Liver (tissue), 7 donors: ENCODE measurements at regions not wholly inside any gene's neighbourhood (a gene's known extent, or its start where the extent isn't known, plus 50 kb on each side); places are given as distances from the start of the nearest gene placed in this dataset.

Experiments used
- DNase-seq: peaks from one replicate; pipeline ENCODE4 v3.0.0-alpha.2; 2017; ENCODE audit warnings: low spot score
- H3K27ac ChIP-seq, 2 donors: one replicate each; pipeline ENCODE4 v1.7.0; 2013; ENCODE audit warnings: inconsistent platforms in 2 of 2, low read length in 2 of 2, control low read depth in 1 of 2, low read depth in 1 of 2, mild to moderate bottlenecking in 1 of 2
- H3K27me3 ChIP-seq, 4 donors: one replicate each; pipeline versions ENCODE4 v1.6.1 to v1.7.0; 2013; ENCODE audit warnings: low read length in 3 of 4, inconsistent platforms in 1 of 4, mild to moderate bottlenecking in 1 of 4, moderate library complexity in 1 of 4; ENCODE audit not compliant: control insufficient read depth in 4 of 4, insufficient read depth in 4 of 4
- H3K36me3 ChIP-seq, 4 donors: one replicate each; pipeline versions ENCODE4 v1.6.1 to v1.7.0; 2013; ENCODE audit warnings: low read length in 3 of 4, mild to moderate bottlenecking in 3 of 4, low read depth in 1 of 4, moderate library complexity in 1 of 4; ENCODE audit not compliant: control insufficient read depth in 4 of 4, insufficient read depth in 3 of 4
- H3K4me1 ChIP-seq, 4 donors: one replicate each; pipeline versions ENCODE4 v1.6.1 to v1.7.0; 2013; ENCODE audit warnings: low read length in 3 of 4, mild to moderate bottlenecking in 3 of 4, moderate library complexity in 1 of 4; ENCODE audit not compliant: control insufficient read depth in 4 of 4, insufficient read depth in 4 of 4
- H3K4me3 ChIP-seq, 3 donors: one replicate each; pipeline versions ENCODE4 v1.6.1 to v1.7.0; 2013; ENCODE audit warnings: low read length in 3 of 3, control low read depth in 1 of 3, low read depth in 1 of 3, mild to moderate bottlenecking in 1 of 3
- H3K9ac ChIP-seq, 2 donors: one replicate each; pipeline ENCODE4 v1.7.0; 2013; ENCODE audit warnings: low read length in 2 of 2, mild to moderate bottlenecking in 2 of 2, moderate library complexity in 2 of 2, control low read depth in 1 of 2, low read depth in 1 of 2
- H3K9me3 ChIP-seq, 4 donors: one replicate each; pipeline versions ENCODE4 v1.6.1 to v1.7.0; 2013; ENCODE audit warnings: low read length in 3 of 4; ENCODE audit not compliant: control insufficient read depth in 4 of 4
- FOXA1 ChIP-seq: IDR thresholded peaks from 2 replicates; pipeline ENCODE4 v1.6.1; 2016; ENCODE audit warnings: antibody characterized with exemption
- FOXA2 ChIP-seq: IDR thresholded peaks from 2 replicates; pipeline ENCODE4 v1.6.1; 2016; ENCODE audit warnings: antibody characterized with exemption
- GABPA ChIP-seq, 2 donors: IDR thresholded peaks in 1 of 2; conservative IDR thresholded peaks in 1 of 2; 2 replicates each; pipeline ENCODE4 v1.6.1; 2016; ENCODE audit warnings: antibody characterized with exemption in 2 of 2, mild to moderate bottlenecking in 1 of 2, moderate library complexity in 1 of 2
- HNF4A ChIP-seq, 2 donors: conservative IDR thresholded peaks; 2 replicates each; pipeline ENCODE4 v1.6.1; 2016; ENCODE audit warnings: antibody characterized with exemption in 2 of 2, mild to moderate bottlenecking in 2 of 2
- HNF4G ChIP-seq: IDR thresholded peaks from 2 replicates; pipeline ENCODE4 v1.6.1; 2016; ENCODE audit warnings: antibody characterized with exemption
- JUND ChIP-seq, 2 donors: IDR thresholded peaks; 2 replicates each; pipeline ENCODE4 v1.6.1; 2016; ENCODE audit warnings: antibody characterized with exemption in 2 of 2
- NR2F2 ChIP-seq: IDR thresholded peaks from 2 replicates; pipeline ENCODE4 v1.6.1; 2016; ENCODE audit warnings: antibody characterized with exemption
- RXRA ChIP-seq, 2 donors: IDR thresholded peaks; 2 replicates each; pipeline ENCODE4 v1.6.1; 2017 to 2018; ENCODE audit warnings: antibody characterized with exemption in 2 of 2, mild to moderate bottlenecking in 1 of 2
- SP1 ChIP-seq: IDR thresholded peaks from 2 replicates; pipeline ENCODE4 v1.6.1; 2018; ENCODE audit warnings: antibody characterized with exemption, mild to moderate bottlenecking
- TAF1 ChIP-seq: conservative IDR thresholded peaks from 2 replicates; pipeline ENCODE4 v1.6.1; 2016; ENCODE audit warnings: antibody characterized with exemption, mild to moderate bottlenecking
- YY1 ChIP-seq: IDR thresholded peaks from 2 replicates; pipeline ENCODE4 v1.6.1; 2016; ENCODE audit warnings: antibody characterized with exemption, mild to moderate bottlenecking
- WGBS: extraction: QIAGEN DNeasy Blood & Tissue Kit; methylation state at CpG from one replicate; pipeline ENCODE4 v1.1.7; 2013; 5-methylcytosine and 5-hydroxymethylcytosine counted together
- TF ChIP-seq, protein P1 (sequence below): IDR thresholded peaks from 2 replicates; pipeline ENCODE4 v1.6.1; 2016; ENCODE audit warnings: antibody characterized with exemption, mild to moderate bottlenecking
- TF ChIP-seq, protein P2 (sequence below): IDR thresholded peaks from 2 replicates; pipeline ENCODE4 v1.6.1; 2016; ENCODE audit warnings: antibody characterized with exemption
- TF ChIP-seq, protein P3 (sequence below): IDR thresholded peaks from 2 replicates; pipeline ENCODE4 v1.6.1; 2016; ENCODE audit warnings: antibody characterized with exemption
- TF ChIP-seq, protein P4 (sequence below): IDR thresholded peaks from 2 replicates; pipeline ENCODE4 v1.6.1; 2016; ENCODE audit warnings: antibody characterized with exemption
- donor health status: healthy.
- donor health status: healthy.
- donor health status: healthy.
- donor health status: healthy.

DNA sequence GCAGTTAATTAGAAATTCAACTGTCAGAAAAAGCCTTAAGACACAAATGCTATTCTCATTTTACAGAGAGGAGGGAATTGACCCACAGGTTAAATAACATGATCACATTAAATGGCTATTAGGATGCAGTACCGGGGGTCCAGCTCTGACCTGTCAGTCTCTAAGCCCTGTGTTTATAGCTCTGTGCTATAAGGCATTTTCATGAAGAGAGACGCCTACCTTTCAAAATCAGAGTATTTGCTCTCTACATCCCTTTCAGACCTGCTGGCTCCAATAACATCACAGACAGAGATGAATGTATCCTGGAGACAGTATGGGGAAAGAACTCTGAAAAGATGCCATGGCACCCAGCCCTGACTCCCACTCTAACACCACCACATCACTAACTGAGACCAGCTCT lies 189.9 kb upstream of the PRSS58 start:
- Histone ChIP-seq H3K9ac (no peak overlapping the region), H3K4me3 (no peak overlapping the region), H3K36me3 (no peaks in the 10 kb centered on the region), H3K9me3 (no peaks in the 10 kb centered on the region), H3K27me3 (no peaks in the 10 kb centered on the region), H3K27ac (no peak overlapping the region), H3K4me1 (no peaks in the 10 kb centered on the region)
- no peak for DNase-seq
- WGBS = 62% methylated on average over 2 of the region's 2 CpGs
- TF ChIP-seq HNF4G (no peak), RXRA (IDR thresholded peaks at IDR 0.05) (no peak), GABPA (IDR thresholded peaks at IDR 0.05 in 1 of 2, conservative IDR thresholded peaks at IDR 0.05 in 1 of 2) (no peak), NR2F2 (no peak), FOXA1 (no peak), YY1 (no peak), TAF1 (no peak), FOXA2 (no peak), JUND (IDR thresholded peaks at IDR 0.05) (no peak)
- TF ChIP-seq, protein P1, sequence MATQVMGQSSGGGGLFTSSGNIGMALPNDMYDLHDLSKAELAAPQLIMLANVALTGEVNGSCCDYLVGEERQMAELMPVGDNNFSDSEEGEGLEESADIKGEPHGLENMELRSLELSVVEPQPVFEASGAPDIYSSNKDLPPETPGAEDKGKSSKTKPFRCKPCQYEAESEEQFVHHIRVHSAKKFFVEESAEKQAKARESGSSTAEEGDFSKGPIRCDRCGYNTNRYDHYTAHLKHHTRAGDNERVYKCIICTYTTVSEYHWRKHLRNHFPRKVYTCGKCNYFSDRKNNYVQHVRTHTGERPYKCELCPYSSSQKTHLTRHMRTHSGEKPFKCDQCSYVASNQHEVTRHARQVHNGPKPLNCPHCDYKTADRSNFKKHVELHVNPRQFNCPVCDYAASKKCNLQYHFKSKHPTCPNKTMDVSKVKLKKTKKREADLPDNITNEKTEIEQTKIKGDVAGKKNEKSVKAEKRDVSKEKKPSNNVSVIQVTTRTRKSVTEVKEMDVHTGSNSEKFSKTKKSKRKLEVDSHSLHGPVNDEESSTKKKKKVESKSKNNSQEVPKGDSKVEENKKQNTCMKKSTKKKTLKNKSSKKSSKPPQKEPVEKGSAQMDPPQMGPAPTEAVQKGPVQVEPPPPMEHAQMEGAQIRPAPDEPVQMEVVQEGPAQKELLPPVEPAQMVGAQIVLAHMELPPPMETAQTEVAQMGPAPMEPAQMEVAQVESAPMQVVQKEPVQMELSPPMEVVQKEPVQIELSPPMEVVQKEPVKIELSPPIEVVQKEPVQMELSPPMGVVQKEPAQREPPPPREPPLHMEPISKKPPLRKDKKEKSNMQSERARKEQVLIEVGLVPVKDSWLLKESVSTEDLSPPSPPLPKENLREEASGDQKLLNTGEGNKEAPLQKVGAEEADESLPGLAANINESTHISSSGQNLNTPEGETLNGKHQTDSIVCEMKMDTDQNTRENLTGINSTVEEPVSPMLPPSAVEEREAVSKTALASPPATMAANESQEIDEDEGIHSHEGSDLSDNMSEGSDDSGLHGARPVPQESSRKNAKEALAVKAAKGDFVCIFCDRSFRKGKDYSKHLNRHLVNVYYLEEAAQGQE = no peak
- TF ChIP-seq, protein P2, sequence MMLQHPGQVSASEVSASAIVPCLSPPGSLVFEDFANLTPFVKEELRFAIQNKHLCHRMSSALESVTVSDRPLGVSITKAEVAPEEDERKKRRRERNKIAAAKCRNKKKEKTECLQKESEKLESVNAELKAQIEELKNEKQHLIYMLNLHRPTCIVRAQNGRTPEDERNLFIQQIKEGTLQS = no peak
- TF ChIP-seq, protein P3, sequence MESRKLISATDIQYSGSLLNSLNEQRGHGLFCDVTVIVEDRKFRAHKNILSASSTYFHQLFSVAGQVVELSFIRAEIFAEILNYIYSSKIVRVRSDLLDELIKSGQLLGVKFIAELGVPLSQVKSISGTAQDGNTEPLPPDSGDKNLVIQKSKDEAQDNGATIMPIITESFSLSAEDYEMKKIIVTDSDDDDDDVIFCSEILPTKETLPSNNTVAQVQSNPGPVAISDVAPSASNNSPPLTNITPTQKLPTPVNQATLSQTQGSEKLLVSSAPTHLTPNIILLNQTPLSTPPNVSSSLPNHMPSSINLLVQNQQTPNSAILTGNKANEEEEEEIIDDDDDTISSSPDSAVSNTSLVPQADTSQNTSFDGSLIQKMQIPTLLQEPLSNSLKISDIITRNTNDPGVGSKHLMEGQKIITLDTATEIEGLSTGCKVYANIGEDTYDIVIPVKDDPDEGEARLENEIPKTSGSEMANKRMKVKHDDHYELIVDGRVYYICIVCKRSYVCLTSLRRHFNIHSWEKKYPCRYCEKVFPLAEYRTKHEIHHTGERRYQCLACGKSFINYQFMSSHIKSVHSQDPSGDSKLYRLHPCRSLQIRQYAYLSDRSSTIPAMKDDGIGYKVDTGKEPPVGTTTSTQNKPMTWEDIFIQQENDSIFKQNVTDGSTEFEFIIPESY = no peak

DNA sequence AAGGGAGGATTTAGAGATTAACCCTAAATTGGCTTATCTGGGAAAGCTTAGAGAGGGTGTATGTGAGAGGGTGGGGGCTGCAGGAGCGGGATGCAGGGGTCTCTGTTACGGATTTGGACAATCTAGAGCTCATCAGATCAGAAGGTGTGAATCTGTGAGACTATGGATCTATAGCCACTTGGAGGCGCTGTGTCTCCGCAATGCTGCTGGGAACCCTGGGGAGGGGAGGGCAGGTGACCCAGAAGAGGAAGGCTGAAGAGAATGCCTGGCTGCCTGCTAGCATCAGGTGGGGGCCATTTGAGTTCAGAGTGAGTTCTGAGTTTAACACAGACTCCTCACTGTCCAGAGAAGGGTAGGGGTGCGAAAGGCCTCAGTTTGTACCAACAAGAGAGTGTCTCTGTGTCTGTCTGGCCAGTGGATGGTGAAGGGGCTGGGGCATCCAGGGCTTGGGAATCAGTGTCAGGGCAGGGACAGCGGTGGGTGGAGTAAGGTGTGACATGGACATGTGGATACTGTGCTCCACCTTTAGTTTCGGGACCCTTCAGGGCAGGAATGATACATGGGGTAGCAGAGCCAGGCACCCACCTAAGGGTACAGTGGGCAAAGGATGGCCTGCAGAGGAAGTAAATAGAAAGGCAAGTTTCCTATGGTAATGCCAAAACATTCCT lies 187.3 kb upstream of the PRSS58 start:
- TF ChIP-seq, protein P3 = no peak
- TF ChIP-seq HNF4G (no peak), SP1 (no peak), YY1 (no peak), TAF1 (no peak), FOXA1 (no peak), RXRA (IDR thresholded peaks at IDR 0.05) (no peak), GABPA (IDR thresholded peaks at IDR 0.05 in 1 of 2, conservative IDR thresholded peaks at IDR 0.05 in 1 of 2) (no peak), HNF4A (conservative IDR thresholded peaks at IDR 0.05) (no peak)
- TF ChIP-seq, protein P4, sequence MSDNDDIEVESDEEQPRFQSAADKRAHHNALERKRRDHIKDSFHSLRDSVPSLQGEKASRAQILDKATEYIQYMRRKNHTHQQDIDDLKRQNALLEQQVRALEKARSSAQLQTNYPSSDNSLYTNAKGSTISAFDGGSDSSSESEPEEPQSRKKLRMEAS = no peak
- Histone ChIP-seq H3K27me3 (no peaks in the 10 kb centered on the region), H3K9me3 (no peaks in the 10 kb centered on the region), H3K9ac (no peak overlapping the region), H3K27ac (no peak overlapping the region), H3K4me3 (no peak overlapping the region), H3K4me1 (no peaks in the 10 kb centered on the region), H3K36me3 (no peaks in the 10 kb centered on the region)
- DNase-seq = no peak
- WGBS = 55% methylated on average over 7 of the region's 7 CpGs
